IPS-18a (cell line): ENCODE measurements at regions not wholly inside any gene's neighbourhood (a gene's known extent, or its start where the extent isn't known, plus 50 kb on each side); places are given as distances from the start of the nearest gene placed in this dataset.

Experiments
- H3K27ac ChIP-seq: one replicate; pipeline ENCODE4 v1.5.1; 2013; ENCODE audit warnings: low read length
- H3K27me3 ChIP-seq: one replicate; pipeline ENCODE4 v1.6.1; 2013; ENCODE audit warnings: mild to moderate bottlenecking, low read length; ENCODE audit not compliant: control insufficient read depth, insufficient read depth
- H3K36me3 ChIP-seq: one replicate; pipeline ENCODE4 v1.6.1; 2013; ENCODE audit warnings: low read depth, low read length; ENCODE audit not compliant: control insufficient read depth
- H3K4me1 ChIP-seq: one replicate; pipeline ENCODE4 v1.6.1; 2013; ENCODE audit warnings: low read depth, low read length; ENCODE audit not compliant: control insufficient read depth
- H3K4me3 ChIP-seq: one replicate; pipeline ENCODE4 v1.5.1; 2013; ENCODE audit warnings: low read length
- H3K9ac ChIP-seq: one replicate; pipeline ENCODE4 v1.6.1; 2013; ENCODE audit warnings: mild to moderate bottlenecking, low read length, moderate library complexity
- H3K9me3 ChIP-seq: one replicate; pipeline ENCODE4 v1.6.1; 2013; ENCODE audit warnings: low read depth, low read length; ENCODE audit not compliant: control insufficient read depth

GRCh38 chr4:156186111-156186510, 232.4 kb upstream of the CTSO start:
- Histone ChIP-seq H3K27ac (no peak overlapping the region), H3K27me3 (no peaks in the 10 kb centered on the region), H3K9me3 (no peaks in the 10 kb centered on the region), H3K9ac (no peak overlapping the region), H3K4me3 (no peak overlapping the region), H3K36me3 (no peaks in the 10 kb centered on the region), H3K4me1 (no peaks in the 10 kb centered on the region)

- no peaks in the 10 kb centered on the region for H3K36me3 ChIP-seq
- no peaks in the 10 kb centered on the region for H3K4me1 ChIP-seq
- no peaks in the 10 kb centered on the region for H3K27me3 ChIP-seq
- no peak overlapping the region for H3K4me3 ChIP-seq
- H3K9ac ChIP-seq, result no peak overlapping the region
- H3K27ac ChIP-seq, result no peak overlapping the region
- H3K9me3 ChIP-seq, result no peaks in the 10 kb centered on the region
Measured at GRCh38 chr4:156185514-156186055, 231.9 kb upstream of the CTSO start.

- Histone ChIP-seq H3K27ac (no peak overlapping the region), H3K9me3 (no peaks in the 10 kb centered on the region), H3K9ac (no peak overlapping the region), H3K36me3 (no peaks in the 10 kb centered on the region), H3K4me3 (no peak overlapping the region), H3K27me3 (no peaks in the 10 kb centered on the region), H3K4me1 (no peaks in the 10 kb centered on the region)
Measured at GRCh38 chr4:156182269-156182668, 228.6 kb upstream of the CTSO start.

- H3K9me3 ChIP-seq, result no peaks in the 10 kb centered on the region
- no peaks in the 10 kb centered on the region for H3K27me3 ChIP-seq
- H3K9ac ChIP-seq, result no peak overlapping the region
- no peaks in the 10 kb centered on the region for H3K36me3 ChIP-seq
- no peak overlapping the region for H3K4me3 ChIP-seq
- no peak overlapping the region for H3K27ac ChIP-seq
- H3K4me1 ChIP-seq, result peaks cover 5% of the 10 kb centered on the region
Measured at GRCh38 chr4:156177941-156178340, 224.3 kb upstream of the CTSO start.

GRCh38 chr4:156176896-156177295, 223.2 kb upstream of the CTSO start:
- H3K4me3 ChIP-seq, result no peak overlapping the region
- no peaks in the 10 kb centered on the region for H3K27me3 ChIP-seq
- H3K9me3 ChIP-seq, result no peaks in the 10 kb centered on the region
- no peak overlapping the region for H3K9ac ChIP-seq
- no peaks in the 10 kb centered on the region for H3K36me3 ChIP-seq
- H3K27ac ChIP-seq, result no peak overlapping the region
- peaks cover 5% of the 10 kb centered on the region for H3K4me1 ChIP-seq

GRCh38 chr4:156173937-156174336, 220.3 kb upstream of the CTSO start:
- H3K4me1 ChIP-seq, result peaks cover 12% of the 10 kb centered on the region
- H3K27ac ChIP-seq, result no peak overlapping the region
- no peaks in the 10 kb centered on the region for H3K27me3 ChIP-seq
- H3K4me3 ChIP-seq, result no peak overlapping the region
- no peaks in the 10 kb centered on the region for H3K9me3 ChIP-seq
- no peaks in the 10 kb centered on the region for H3K36me3 ChIP-seq
- no peak overlapping the region for H3K9ac ChIP-seq

- Histone ChIP-seq H3K4me3 (no peak overlapping the region), H3K36me3 (no peaks in the 10 kb centered on the region), H3K27ac (no peak overlapping the region), H3K9ac (no peak overlapping the region), H3K9me3 (no peaks in the 10 kb centered on the region), H3K27me3 (no peaks in the 10 kb centered on the region), H3K4me1 (peaks cover 12% of the 10 kb centered on the region)
Measured at GRCh38 chr4:156173486-156173885, 219.8 kb upstream of the CTSO start.

GRCh38 chr4:156169861-156170260, 216.2 kb upstream of the CTSO start:
- peaks cover 6% of the 10 kb centered on the region for H3K4me1 ChIP-seq
- no peaks in the 10 kb centered on the region for H3K9me3 ChIP-seq
- H3K4me3 ChIP-seq, result no peak overlapping the region
- no peaks in the 10 kb centered on the region for H3K27me3 ChIP-seq
- H3K36me3 ChIP-seq, result no peaks in the 10 kb centered on the region
- H3K9ac ChIP-seq, result no peak overlapping the region
- H3K27ac ChIP-seq, result no peak overlapping the region

- no peaks in the 10 kb centered on the region for H3K36me3 ChIP-seq
- no peak overlapping the region for H3K4me3 ChIP-seq
- no peaks in the 10 kb centered on the region for H3K27me3 ChIP-seq
- H3K9ac ChIP-seq, result no peak overlapping the region
- H3K27ac ChIP-seq, result no peak overlapping the region
- peaks cover 6% of the 10 kb centered on the region for H3K4me1 ChIP-seq
- H3K9me3 ChIP-seq, result no peaks in the 10 kb centered on the region
Measured at GRCh38 chr4:156169011-156169410, 215.3 kb upstream of the CTSO start.

- Histone ChIP-seq H3K36me3 (no peaks in the 10 kb centered on the region), H3K4me3 (no peak overlapping the region), H3K9ac (no peak overlapping the region), H3K27me3 (no peaks in the 10 kb centered on the region), H3K27ac (no peak overlapping the region), H3K4me1 (peaks cover 6% of the 10 kb centered on the region), H3K9me3 (no peaks in the 10 kb centered on the region)
Measured at GRCh38 chr4:156168288-156168687, 214.6 kb upstream of the CTSO start.

- Histone ChIP-seq H3K9ac (no peak overlapping the region), H3K9me3 (no peaks in the 10 kb centered on the region), H3K36me3 (no peaks in the 10 kb centered on the region), H3K27me3 (no peaks in the 10 kb centered on the region), H3K27ac (no peak overlapping the region), H3K4me3 (no peak overlapping the region), H3K4me1 (no peaks in the 10 kb centered on the region)
Measured at GRCh38 chr4:156158747-156159146, 205.1 kb upstream of the CTSO start.

GRCh38 chr4:156154978-156155377, 201.3 kb upstream of the CTSO start:
- H3K9me3 ChIP-seq, result no peaks in the 10 kb centered on the region
- H3K36me3 ChIP-seq, result no peaks in the 10 kb centered on the region
- no peaks in the 10 kb centered on the region for H3K27me3 ChIP-seq
- no peaks in the 10 kb centered on the region for H3K4me1 ChIP-seq
- H3K4me3 ChIP-seq, result no peak overlapping the region
- no peak overlapping the region for H3K9ac ChIP-seq
- H3K27ac ChIP-seq, result no peak overlapping the region
